Fibroblast of the aortic adventitia (primary cell): ENCODE measurements at regions not wholly inside any gene's neighbourhood (a gene's known extent, or its start where the extent isn't known, plus 50 kb on each side); places are given as distances from the start of the nearest gene placed in this dataset.
"Not testable (repeated sequence)": the region's sequence is repeated elsewhere in the genome, so short reads cannot be mapped to it uniquely, and the experiment has no call there.

Source experiments
- DNase-seq: peaks from one replicate; pipeline ENCODE4 v3.0.0-alpha.2; 2010; ENCODE audit warnings: low read depth
- H3K4me3 ChIP-seq: 2 replicates; pipeline ENCODE4 v1.5.1; 2011; ENCODE audit warnings: low read depth, mild to moderate bottlenecking, control low read depth, low read length, moderate library complexity
- TF ChIP-seq, protein P1 (sequence below): IDR thresholded peaks from 2 replicates; pipeline ENCODE4 v1.5.1; 2011; ENCODE audit warnings: mild to moderate bottlenecking, low read length, control low read depth, inconsistent platforms; ENCODE audit not compliant: insufficient read depth

DNA sequence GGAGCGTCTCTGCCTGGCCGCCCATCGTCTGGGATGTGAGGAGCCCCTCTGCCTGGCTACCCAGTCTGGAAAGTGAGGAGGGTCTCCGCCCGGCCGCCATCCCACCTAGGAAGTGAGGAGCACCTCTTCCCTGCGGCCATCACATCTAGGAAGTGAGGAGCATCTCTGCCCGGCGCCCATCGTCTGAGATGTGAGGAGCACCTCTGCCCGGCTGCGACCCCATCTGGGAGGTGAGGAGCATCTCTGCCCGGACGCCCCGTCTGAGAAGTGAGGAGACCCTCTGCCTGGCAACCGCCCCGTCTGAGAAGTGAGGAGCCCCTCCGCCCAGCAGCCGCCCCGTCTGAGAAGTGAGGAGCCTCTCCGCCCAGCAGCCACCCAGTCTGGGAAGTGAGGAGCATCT, 84.5 kb downstream of the IDS start:
- H3K4me3 ChIP-seq, DNase-seq: not testable (repeated sequence)

DNA sequence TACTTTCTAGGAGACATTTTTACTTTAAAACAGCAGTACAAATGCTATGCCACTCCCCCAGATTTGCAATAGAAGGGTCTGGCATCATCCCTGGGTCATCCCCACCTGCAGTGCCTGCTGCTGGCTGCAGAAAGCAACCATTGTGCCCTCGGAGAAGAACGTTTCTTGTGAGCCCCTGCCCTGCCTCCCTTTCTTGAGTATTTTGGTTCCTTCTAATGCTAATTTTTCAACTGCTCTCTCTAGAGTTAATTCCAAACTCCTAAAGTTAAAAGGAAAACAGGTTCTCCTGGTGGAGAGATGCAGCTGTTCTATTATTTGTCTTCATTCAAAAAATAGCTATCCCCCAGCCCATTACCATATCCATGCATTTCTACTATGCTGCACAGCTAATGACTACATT, 107.1 kb downstream of the IDS start:
- no peak for DNase-seq
- TF ChIP-seq, protein P1, sequence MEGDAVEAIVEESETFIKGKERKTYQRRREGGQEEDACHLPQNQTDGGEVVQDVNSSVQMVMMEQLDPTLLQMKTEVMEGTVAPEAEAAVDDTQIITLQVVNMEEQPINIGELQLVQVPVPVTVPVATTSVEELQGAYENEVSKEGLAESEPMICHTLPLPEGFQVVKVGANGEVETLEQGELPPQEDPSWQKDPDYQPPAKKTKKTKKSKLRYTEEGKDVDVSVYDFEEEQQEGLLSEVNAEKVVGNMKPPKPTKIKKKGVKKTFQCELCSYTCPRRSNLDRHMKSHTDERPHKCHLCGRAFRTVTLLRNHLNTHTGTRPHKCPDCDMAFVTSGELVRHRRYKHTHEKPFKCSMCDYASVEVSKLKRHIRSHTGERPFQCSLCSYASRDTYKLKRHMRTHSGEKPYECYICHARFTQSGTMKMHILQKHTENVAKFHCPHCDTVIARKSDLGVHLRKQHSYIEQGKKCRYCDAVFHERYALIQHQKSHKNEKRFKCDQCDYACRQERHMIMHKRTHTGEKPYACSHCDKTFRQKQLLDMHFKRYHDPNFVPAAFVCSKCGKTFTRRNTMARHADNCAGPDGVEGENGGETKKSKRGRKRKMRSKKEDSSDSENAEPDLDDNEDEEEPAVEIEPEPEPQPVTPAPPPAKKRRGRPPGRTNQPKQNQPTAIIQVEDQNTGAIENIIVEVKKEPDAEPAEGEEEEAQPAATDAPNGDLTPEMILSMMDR: no peak
- no peak overlapping the region for H3K4me3 ChIP-seq

DNA sequence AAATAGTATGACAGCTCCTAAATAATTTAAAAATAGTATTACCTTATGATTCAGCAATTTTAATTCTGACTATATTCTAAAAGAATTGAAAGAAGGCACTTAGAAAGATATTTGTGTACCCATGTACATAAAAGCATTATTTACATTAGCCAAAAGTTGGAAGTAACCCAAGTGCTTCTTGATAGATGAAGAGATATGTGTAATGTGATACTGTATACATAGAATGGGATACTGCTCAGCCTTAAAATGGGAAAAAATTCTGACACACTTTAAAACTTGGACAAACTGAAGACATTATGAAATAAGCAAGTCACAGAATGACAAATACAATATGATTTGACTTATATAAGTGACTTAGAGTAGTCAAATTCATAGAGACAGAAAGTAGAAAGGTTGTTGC, 112.2 kb downstream of the IDS start:
- H3K4me3 ChIP-seq: no peak overlapping the region
- TF ChIP-seq, protein P1: no peak

DNA sequence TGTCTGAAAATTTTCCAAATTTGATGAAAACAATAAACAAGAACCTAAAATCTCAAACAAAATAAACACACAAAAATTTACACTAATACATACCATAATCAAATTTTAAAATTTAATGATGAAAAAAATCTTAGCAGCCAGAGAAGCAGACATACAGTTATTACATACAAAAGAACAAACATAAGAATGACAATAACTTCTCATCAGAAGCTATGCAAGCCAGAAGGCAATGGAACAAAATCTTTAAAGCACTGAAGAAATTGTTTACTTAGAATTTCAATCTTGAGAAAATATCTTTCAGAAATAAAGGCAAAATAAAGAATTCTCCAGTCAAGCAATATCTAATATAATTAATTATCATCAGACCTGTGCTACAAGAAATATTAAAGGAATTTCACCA, 121.3 kb downstream of the IDS start:
- TF ChIP-seq, protein P1: no peak
- no peak overlapping the region for H3K4me3 ChIP-seq
- DNase-seq: no peak

More for the DNA sequence above, 112.2 kb downstream of the IDS start:
- no peak for DNase-seq

DNA sequence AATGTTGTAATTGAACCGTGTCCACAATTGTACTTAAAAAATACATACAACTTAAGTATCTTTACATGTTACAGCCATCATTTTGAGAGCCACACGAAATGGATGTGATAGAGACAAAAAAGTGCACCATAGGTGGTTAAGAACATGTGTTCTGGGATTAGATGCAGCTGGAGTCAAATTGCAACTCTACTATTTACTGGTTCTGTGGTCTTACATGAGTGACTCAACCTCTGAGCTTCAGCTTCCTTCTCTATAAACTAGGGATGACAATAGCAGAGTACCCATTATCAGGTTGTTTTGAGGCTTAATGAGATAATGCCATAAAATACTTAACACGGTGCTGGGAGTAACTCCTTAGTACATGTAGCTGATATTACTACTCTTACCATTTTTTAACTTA, 130.4 kb downstream of the IDS start:
- TF ChIP-seq, protein P1: no peak
- DNase-seq: no peak

DNA sequence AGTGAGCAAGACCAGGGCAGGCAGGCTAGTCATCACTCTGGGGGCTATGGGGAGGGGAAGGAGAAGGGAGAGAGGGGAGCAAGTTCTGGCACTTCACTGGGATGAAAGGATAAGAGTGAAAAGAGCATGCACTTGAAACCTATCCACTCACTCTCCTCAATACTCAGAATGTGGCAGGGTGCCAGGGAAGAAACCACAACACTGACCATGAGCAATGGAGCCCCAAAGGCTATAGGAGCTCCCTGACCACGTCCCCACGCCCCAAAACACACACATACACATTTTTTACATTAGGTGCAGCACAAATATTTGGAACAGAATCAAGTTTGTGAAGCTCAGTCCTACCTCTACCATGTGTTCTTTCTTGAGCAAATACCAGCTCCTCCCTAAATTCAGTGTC, 132.2 kb downstream of the IDS start:
- no peak overlapping the region for H3K4me3 ChIP-seq
- TF ChIP-seq, protein P1: no peak
- no peak for DNase-seq

More for the DNA sequence above, 130.4 kb downstream of the IDS start:
- no peak overlapping the region for H3K4me3 ChIP-seq

DNA sequence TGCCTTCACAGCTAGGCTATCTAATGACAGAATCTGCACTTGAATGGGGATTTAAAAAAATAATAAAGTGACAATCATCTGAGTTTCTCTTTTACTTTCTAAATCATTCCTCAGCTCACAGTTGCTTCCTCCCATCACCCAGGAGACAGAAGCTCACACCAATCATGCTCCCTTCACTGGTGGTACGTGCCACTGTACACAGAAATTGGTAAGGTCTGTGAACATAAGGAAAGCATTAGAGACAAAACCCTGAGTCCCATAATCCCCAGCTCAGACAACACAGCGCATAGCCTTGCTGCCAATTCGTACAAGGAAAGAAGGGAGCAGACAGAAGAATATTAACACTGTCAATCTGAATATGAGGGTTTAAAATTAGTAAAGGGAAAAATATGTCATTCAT, 133.1 kb downstream of the IDS start:
- TF ChIP-seq, protein P1: no peak
- no peak for DNase-seq
- H3K4me3 ChIP-seq: no peak overlapping the region
